NCI-H1694 treated with DMSO at 0.1 percent for 48 hours (cell line): ENCODE measurements at regions not wholly inside any gene's neighbourhood (a gene's known extent, or its start where the extent isn't known, plus 50 kb on each side); places are given as distances from the start of the nearest gene placed in this dataset.
"Not testable (repeated sequence)": the region's sequence is repeated elsewhere in the genome, so short reads cannot be mapped to it uniquely, and the experiment has no call there.

Experiments used
- DNase-seq: peaks from one replicate; lab custom pipeline; 2025; lab: John Stamatoyannopoulos, UW

GRCh38 chr2:83874712-83875430 lies 584.2 kb downstream of the SUCLG1 start:
- DNase-seq = no peak

GRCh38 chr2:83874066-83874465 lies 585.0 kb downstream of the SUCLG1 start:
- no peak for DNase-seq

DNA sequence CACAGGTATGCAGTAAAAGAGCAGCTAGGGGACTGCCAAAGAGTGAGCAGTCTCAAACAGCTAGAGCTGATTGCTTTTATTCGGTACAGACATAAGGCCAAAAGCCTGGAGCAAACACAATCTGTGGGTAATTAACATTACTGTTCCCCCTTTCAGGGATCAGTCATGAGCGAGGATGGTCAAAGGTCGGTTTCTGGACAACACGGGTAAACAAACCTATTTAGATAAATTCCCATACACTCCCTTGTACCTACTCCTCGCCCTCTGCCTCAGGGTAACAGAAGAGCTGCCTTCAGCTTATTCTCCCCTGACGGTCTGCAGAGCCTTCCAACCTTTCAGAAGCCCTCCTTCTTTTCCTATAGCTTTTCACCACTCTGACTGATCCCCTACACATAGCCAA lies 586.0 kb downstream of the SUCLG1 start:
- no peak for DNase-seq

DNA sequence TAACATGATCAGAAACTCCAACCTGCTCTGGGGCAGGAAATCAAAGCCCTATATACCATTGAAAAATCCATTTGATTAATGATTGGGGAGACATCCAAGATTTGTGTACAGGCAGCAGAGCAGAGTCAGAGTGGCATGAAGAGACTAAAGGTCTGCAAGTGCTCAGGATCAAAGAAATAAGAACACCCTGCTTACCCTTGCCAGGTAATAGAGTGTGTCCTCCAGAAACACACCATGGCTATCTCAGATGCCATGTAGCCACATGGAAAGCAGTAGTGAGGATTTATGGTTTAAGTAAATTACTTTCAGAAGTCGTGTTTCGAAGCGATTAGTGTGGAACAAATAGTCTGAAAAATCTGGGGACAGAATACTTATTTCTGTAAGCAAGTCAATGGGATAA lies 592.9 kb downstream of the SUCLG1 start:
- DNase-seq = no peak

DNA sequence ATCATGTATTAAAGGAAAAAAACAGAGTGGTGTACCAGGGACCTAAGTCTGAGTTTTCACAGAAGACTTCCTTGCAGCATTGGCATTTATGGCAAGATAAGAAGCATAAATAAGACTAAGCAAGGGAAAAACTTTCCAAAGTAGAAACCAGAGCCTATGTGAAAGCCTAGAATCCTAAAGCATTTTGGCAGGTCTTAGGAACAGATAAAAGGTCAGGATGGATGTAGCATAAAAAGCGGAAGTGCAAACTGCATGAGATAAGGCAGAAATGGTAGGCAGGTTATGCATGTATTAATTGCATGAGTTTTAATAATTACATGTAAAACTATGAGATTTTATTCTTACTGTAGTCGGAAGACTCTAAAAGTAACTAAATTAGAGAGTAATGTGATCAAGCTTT lies 596.5 kb downstream of the SUCLG1 start:
- no peak for DNase-seq

DNA sequence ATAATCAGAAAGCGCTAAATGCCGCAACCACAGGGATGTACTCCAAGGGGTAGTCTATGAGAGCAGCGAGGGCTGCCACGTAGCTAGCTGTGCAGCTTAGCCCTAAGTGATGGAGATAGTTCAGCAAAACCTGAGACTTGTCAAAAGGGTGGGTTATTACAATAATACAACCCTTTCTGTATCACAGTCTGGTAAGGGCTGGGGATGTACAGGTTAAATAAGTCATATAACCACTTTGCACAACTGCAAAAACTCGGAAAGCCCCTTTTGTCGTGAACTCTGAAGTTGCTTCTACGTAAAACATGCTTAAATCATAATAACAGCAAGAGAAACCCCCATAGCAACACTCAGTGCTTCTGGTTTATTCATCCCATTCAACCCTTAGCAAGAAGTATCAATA lies 598.8 kb downstream of the SUCLG1 start:
- no peak for DNase-seq

- no peak for DNase-seq
Measured at GRCh38 chr2:83859553-83859952, 599.5 kb downstream of the SUCLG1 start.

DNA sequence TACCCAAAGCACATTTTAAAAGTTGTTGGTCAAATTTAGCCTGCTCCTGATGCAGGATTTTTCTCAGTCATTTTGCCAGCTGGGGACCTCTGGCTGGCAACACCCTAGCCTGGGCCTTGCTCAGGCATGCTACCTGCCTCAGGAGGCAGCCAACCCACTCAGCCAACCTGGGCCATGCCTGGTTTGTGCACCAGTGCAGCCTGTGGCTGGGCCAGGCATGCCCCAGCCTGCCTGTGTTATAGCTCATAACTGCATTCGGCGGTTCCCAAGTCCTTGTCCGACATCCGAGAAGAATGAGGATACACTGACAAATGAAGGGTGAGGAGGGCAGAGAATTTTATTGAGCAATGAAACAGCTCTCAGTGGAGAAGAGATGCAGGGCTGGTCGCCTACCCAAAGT lies 608.0 kb downstream of the SUCLG1 start:
- no peak for DNase-seq

DNA sequence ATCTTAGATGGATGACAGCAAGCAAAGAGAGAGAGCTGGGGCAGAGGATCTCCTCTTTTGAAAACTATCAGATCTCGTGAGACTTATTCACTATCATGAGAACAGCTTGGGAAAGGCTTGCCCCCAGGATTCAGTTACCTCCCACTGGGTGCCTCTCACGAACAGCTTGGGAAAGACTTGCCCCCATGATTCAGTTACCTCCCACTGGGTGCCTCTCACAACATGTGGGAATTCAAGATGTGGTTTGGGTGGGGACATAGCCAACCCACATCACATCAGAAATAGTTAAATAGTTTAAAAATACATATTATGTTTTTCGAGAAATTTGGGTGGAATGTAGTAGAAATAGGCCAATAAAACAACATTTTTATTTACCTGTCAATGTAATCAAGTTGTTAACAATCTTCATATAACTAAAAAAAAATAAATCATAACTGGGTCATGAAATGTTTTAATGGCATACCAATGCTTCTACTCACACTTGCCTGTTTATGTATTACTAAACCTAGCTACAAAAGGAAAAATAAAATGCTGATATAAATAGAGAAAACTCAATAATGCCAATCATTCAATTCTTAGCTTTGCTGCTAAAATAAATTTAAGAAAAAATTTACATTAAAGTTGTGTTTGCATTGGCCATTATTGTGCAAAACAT lies 608.9 kb downstream of the SUCLG1 start:
- no peak for DNase-seq

DNA sequence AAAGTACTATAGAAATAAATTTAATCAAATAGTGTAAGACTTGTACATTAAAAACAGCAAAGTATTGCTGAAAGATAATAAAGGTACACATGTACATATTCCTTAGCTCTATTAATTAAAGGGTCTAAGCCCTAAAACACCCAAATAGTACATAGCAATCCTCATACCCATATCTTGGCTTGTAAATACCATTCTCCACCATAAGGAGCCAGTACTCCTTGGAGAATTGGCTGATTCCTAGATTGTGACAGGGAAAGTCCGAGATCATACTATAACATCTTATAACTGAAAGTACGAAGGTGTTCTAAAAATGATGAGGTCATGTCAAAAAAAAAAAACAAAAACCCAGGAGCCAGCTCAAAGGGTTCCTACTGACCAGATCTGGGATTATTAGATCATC lies 614.6 kb downstream of the SUCLG1 start:
- DNase-seq = no peak

- no peak for DNase-seq
Measured at GRCh38 chr2:83842421-83842820, 616.7 kb downstream of the SUCLG1 start.

GRCh38 chr2:83837823-83838222 lies 621.3 kb downstream of the SUCLG1 start:
- no peak for DNase-seq

- no peak for DNase-seq
Measured at GRCh38 chr2:83827618-83828017, 631.5 kb downstream of the SUCLG1 start.

- DNase-seq = peak; percentile 98
Measured at GRCh38 chr2:83826577-83826976, 632.5 kb downstream of the SUCLG1 start.

- peak; percentile 89 for DNase-seq
Measured at GRCh38 chr2:83823229-83823628, 635.9 kb downstream of the SUCLG1 start.

GRCh38 chr2:83817511-83817910 lies 641.6 kb downstream of the SUCLG1 start:
- DNase-seq = peak; percentile 46

- no peak for DNase-seq
Measured at GRCh38 chr2:83808878-83809277, 650.2 kb downstream of the SUCLG1 start.

DNA sequence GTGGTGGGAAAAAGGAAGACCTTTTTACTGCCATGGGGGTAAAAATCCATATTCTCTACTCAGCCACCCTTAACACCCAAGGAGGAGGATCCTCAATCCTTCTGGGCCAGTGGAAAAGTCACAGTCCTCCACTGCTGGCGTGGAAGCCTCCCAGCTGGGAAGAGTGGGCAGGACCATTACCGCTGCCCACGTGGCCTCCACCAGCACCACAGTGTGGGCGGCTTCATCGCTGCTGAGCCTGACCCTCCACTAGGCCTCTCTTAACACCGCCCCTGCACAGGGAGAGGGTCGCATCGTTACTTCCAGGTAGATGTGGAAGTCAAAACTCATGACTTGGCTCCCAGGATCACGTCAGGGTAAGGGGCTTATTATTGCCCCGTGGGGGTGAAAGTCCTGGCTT lies 656.5 kb downstream of the SUCLG1 start:
- no peak for DNase-seq

- no peak for DNase-seq
Measured at GRCh38 chr2:83795777-83796176, 663.3 kb downstream of the SUCLG1 start.

- DNase-seq = not testable (repeated sequence)
Measured at GRCh38 chr2:83790467-83790866, 668.6 kb downstream of the SUCLG1 start.

GRCh38 chr2:83789674-83790073 lies 669.4 kb downstream of the SUCLG1 start:
- DNase-seq = not testable (repeated sequence)

DNA sequence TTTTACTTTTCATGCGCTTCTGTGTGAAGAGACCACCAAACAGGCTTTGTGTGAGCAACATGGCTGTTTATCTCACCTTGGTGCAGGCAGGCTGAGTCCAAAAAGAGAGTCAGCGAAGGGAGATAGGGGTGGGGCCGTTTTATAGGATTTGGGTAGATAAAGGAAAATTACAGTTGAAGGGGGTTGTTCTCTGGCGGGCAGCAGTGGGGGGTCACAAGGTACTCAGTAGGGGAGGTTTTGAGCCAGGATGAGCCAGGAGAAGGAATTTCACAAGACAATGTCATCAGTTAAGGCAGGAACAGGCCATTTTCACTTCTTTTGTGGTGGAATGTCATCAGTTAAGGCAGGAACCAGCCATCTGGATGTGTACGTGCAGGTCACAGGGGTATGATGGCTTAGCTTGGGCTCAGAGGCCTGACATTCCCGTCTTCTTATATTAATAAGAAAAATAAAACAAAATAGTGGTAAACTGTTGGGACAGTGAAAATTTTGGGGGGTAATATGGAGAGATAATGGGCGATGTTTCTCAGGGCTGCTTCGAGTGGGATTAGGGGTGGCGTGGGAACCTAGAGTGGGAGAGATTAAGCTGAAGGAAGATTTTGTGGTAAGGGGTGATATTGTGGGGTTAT lies 670.0 kb downstream of the SUCLG1 start:
- not testable (repeated sequence) for DNase-seq

- DNase-seq = no peak
Measured at GRCh38 chr2:83787189-83787588, 671.9 kb downstream of the SUCLG1 start.
